Left lung (tissue), 4 donors: ENCODE measurements at regions not wholly inside any gene's neighbourhood (a gene's known extent, or its start where the extent isn't known, plus 50 kb on each side); places are given as distances from the start of the nearest gene placed in this dataset.

ENCODE experiments used
- ATAC-seq: fragments of 200-7000 bp; cut with Tn5 transposase; one replicate; pipeline ENCODE4 v1.9.1; 2020; ENCODE audit warnings: moderate library complexity
- DNase-seq, 4 donors: peaks; one replicate each; pipeline ENCODE4 v3.0.0-alpha.2; 2013 to 2020
- H3K27ac ChIP-seq, 2 donors: fragments of 200-600 bp; sonication (generic) in 1 of 2; one replicate each; pipeline versions ENCODE4 v1.5.0 to v1.8.0; 2020 to 2021
- H3K27me3 ChIP-seq, 2 donors: fragments of 200-600 bp; sonication (generic) in 1 of 2; one replicate each; pipeline versions ENCODE4 v1.5.0 to v1.8.0; 2020 to 2021
- H3K36me3 ChIP-seq, 2 donors: fragments of 200-600 bp; sonication (generic) in 1 of 2; one replicate each; pipeline versions ENCODE4 v1.5.0 to v1.8.0; 2020 to 2021
- H3K4me1 ChIP-seq, 2 donors: fragments of 200-600 bp; one replicate each; pipeline ENCODE4 v1.8.0; 2021
- H3K4me3 ChIP-seq, 2 donors: fragments of 200-600 bp; sonication (generic) in 1 of 2; one replicate each; pipeline versions ENCODE4 v1.5.0 to v1.8.0; 2020 to 2021; ENCODE audit warnings: mild to moderate bottlenecking in 1 of 2
- H3K9me3 ChIP-seq, 2 donors: fragments of 200-600 bp; sonication (generic) in 1 of 2; one replicate each; pipeline versions ENCODE4 v1.5.0 to v1.8.0; 2020 to 2021
- CTCF ChIP-seq, 2 donors: fragments of 200-600 bp; sonication (generic) in 1 of 2; IDR thresholded peaks; one replicate each; pipeline versions ENCODE4 v1.5.0 to v1.8.0; 2021; ENCODE audit warnings: antibody characterized with exemption in 2 of 2
- intact Hi-C, 2 donors: fragments of 100-400 bp; cut with DNase I; formaldehyde crosslinking; loops; one replicate each; pipeline versions ENCODE4 v1.11.2 to v1.14.2; 2022
- donor health status: DM: no; HTN: yes; CAD: no.
- donor health status: DM: no; HTN: no; CAD: no.

- no peak for TF ChIP-seq CTCF (IDR thresholded peaks at IDR 0.05)
- peak overlapping the region; percentile 52 to 72 for H3K4me3 ChIP-seq
- no peaks in the 10 kb centered on the region for H3K36me3 ChIP-seq
- H3K27ac ChIP-seq: peak overlapping the region in 1 of 2 donors; percentile 21
- peaks cover 77 to 96% of the 10 kb centered on the region in 2 donors for H3K27me3 ChIP-seq
- H3K9me3 ChIP-seq: no peaks in the 10 kb centered on the region
- peaks cover 0 to 33% of the 10 kb centered on the region in 2 donors for H3K4me1 ChIP-seq
- intact Hi-C loops: loop anchor here in 1 of 2 donors (10.0 kb wide), 1 partner anchor 92 kb away; the partner anchor contains the start of gene PRDM1
- ATAC-seq (peak; percentile 96), DNase-seq (peak; percentile 81 to 96 (median 88))
Measured at GRCh38 chr6:105992315-105992961, 93.7 kb upstream of the PRDM1 start.

GRCh38 chr6:105991561-105992314 is 94.4 kb upstream of the PRDM1 start:
- DNase-seq: peak in 1 of 4 donors; percentile 67

GRCh38 chr6:105990151-105990550 is 96.0 kb upstream of the PRDM1 start:
- Histone ChIP-seq H3K27ac (no peak overlapping the region), H3K27me3 (peaks cover 75 to 94% of the 10 kb centered on the region in 2 donors), H3K9me3 (no peaks in the 10 kb centered on the region), H3K4me3 (no peak overlapping the region), H3K36me3 (no peaks in the 10 kb centered on the region), H3K4me1 (peaks cover 0 to 41% of the 10 kb centered on the region in 2 donors)
- intact Hi-C loops: loop anchor here in 1 of 2 donors (10.0 kb wide), 1 partner anchor 95 kb away; the partner anchor contains the start of gene PRDM1
- ATAC-seq: no peak
- DNase-seq: no peak
- no peak for TF ChIP-seq CTCF (IDR thresholded peaks at IDR 0.05)

More at GRCh38 chr6:105991561-105992314, 94.4 kb upstream of the PRDM1 start:
- H3K4me1 ChIP-seq: peaks cover 0 to 33% of the 10 kb centered on the region in 2 donors
- no peaks in the 10 kb centered on the region for H3K9me3 ChIP-seq
- H3K27me3 ChIP-seq: peaks cover 76 to 94% of the 10 kb centered on the region in 2 donors
- peak; percentile 27 for ATAC-seq
- no peaks in the 10 kb centered on the region for H3K36me3 ChIP-seq
- peak overlapping the region in 1 of 2 donors; percentile 21 for H3K27ac ChIP-seq
- intact Hi-C loops: loop anchor here in 1 of 2 donors (10.0 kb wide), 1 partner anchor 93 kb away; the partner anchor contains the start of gene PRDM1
- no peak for TF ChIP-seq CTCF (IDR thresholded peaks at IDR 0.05)
- peak overlapping the region; percentile 52 to 72 for H3K4me3 ChIP-seq

- Histone ChIP-seq H3K4me3 (no peak overlapping the region), H3K4me1 (peaks cover 0 to 34% of the 10 kb centered on the region in 2 donors), H3K27ac (no peak overlapping the region), H3K9me3 (no peaks in the 10 kb centered on the region), H3K36me3 (no peaks in the 10 kb centered on the region), H3K27me3 (peaks cover 71 to 94% of the 10 kb centered on the region in 2 donors)
- intact Hi-C loops: no loop called here
- ATAC-seq (no peak), DNase-seq (no peak)
- no peak for TF ChIP-seq CTCF (IDR thresholded peaks at IDR 0.05)
Measured at GRCh38 chr6:105988812-105989577, 97.1 kb upstream of the PRDM1 start.
